A673 (cell line): ENCODE measurements at regions not wholly inside any gene's neighbourhood (a gene's known extent, or its start where the extent isn't known, plus 50 kb on each side); places are given as distances from the start of the nearest gene placed in this dataset.

ENCODE experiments used
- BruUV-seq: library from RNA; stranded (reverse); fragments of 400-500 nt; replicated peaks from 2 replicates; lab custom pipeline; 2021; lab: Mats Ljungman, UMichigan
- CTCF ChIA-PET: fragments of 300-600 bp; sonication (Branson Sonifier 250); formaldehyde crosslinking; loops from one replicate; lab custom pipeline; 2022; ENCODE audit warnings: antibody characterized with exemption; lab: Charles Lee
- POLR2A ChIA-PET: fragments of 300-600 bp; sonication (Branson Sonifier 250); formaldehyde crosslinking; loops from one replicate; lab custom pipeline; 2022; ENCODE audit warnings: antibody characterized with exemption; ENCODE audit not compliant: low non-redundant PET; lab: Charles Lee
- DNase-seq: peaks from one replicate; pipeline ENCODE4 v3.0.0-alpha.2; 2015; ENCODE audit warnings: low spot score
- H3K27ac ChIP-seq: fragments of 200-600 bp; sonication (generic); 2 replicates; pipeline ENCODE4 v1.5.1; 2016; ENCODE audit warnings: mixed run types, low read depth, mild to moderate bottlenecking, mixed read lengths, antibody characterized with exemption, low read length; ENCODE audit not compliant: poor library complexity, severe bottlenecking
- H3K27me3 ChIP-seq: fragments of 200-600 bp; sonication (generic); replicated peaks from 2 replicates; pipeline ENCODE4 v1.6.1; 2017; ENCODE audit warnings: mixed run types, low read depth, mild to moderate bottlenecking, mixed read lengths, antibody characterized with exemption, low read length; ENCODE audit not compliant: insufficient read depth, poor library complexity
- H3K36me3 ChIP-seq: fragments of 200-600 bp; sonication (generic); 2 replicates; pipeline ENCODE4 v1.6.1; 2016; ENCODE audit warnings: mixed run types, mild to moderate bottlenecking, mixed read lengths, antibody characterized with exemption, low read length; ENCODE audit not compliant: insufficient read depth, poor library complexity, severe bottlenecking
- H3K4me1 ChIP-seq: fragments of 200-600 bp; sonication (generic); 2 replicates; pipeline ENCODE4 v1.6.1; 2017; ENCODE audit warnings: mixed run types, mild to moderate bottlenecking, mixed read lengths, antibody characterized with exemption, low read length; ENCODE audit not compliant: insufficient read depth, poor library complexity, severe bottlenecking
- H3K4me3 ChIP-seq: fragments of 200-600 bp; sonication (generic); 2 replicates; pipeline ENCODE4 v1.5.1; 2016; ENCODE audit warnings: low read depth, mixed run types, mild to moderate bottlenecking, mixed read lengths, low read length; ENCODE audit not compliant: poor library complexity, severe bottlenecking
- H3K9me3 ChIP-seq: fragments of 200-600 bp; sonication (generic); 2 replicates; pipeline ENCODE4 v1.6.1; 2016; ENCODE audit warnings: mixed run types, low read depth, mild to moderate bottlenecking, mixed read lengths, antibody characterized with exemption, low read length; ENCODE audit not compliant: poor library complexity, severe bottlenecking
- CTCF ChIP-seq: fragments of 300-800, 200-600 bp; sonication (generic); conservative IDR thresholded peaks from 2 replicates; pipeline ENCODE4 v1.5.1; 2017; ENCODE audit warnings: low read depth, mild to moderate bottlenecking, antibody characterized with exemption, low read length, moderate library complexity, mixed read lengths
- EZH2 ChIP-seq: fragments of 200-600 bp; sonication (generic); IDR thresholded peaks from 2 replicates; pipeline ENCODE4 v1.6.1; 2017; ENCODE audit warnings: borderline replicate concordance, low read depth, mild to moderate bottlenecking, mixed read lengths, antibody characterized with exemption, low read length; ENCODE audit not compliant: poor library complexity, severe bottlenecking
- intact Hi-C: fragments of 100-400 bp; cut with micrococcal nuclease; formaldehyde crosslinking; loops from one replicate; pipeline ENCODE4 v1.10.0; 2022; ENCODE audit not compliant: unreplicated experiment

- no peak for DNase-seq
- H3K9me3 ChIP-seq = no peaks in the 10 kb centered on the region
- CTCF ChIA-PET = no interaction called here
- H3K4me3 ChIP-seq = no peak overlapping the region
- H3K27ac ChIP-seq = no peak overlapping the region
- no peaks in the 10 kb centered on the region for H3K36me3 ChIP-seq
- intact Hi-C loops = no loop called here
- peaks cover 31% of the 10 kb centered on the region for H3K27me3 ChIP-seq
- no peaks in the 10 kb centered on the region for H3K4me1 ChIP-seq
- TF ChIP-seq CTCF = no peak
- no peak for TF ChIP-seq EZH2
- no TSS peak for BruUV-seq
- POLR2A ChIA-PET = no interaction called here
These were observed 203.2 kb downstream of the SETD4 start for GRCh38 chr21:35857095-35857494.

DNA sequence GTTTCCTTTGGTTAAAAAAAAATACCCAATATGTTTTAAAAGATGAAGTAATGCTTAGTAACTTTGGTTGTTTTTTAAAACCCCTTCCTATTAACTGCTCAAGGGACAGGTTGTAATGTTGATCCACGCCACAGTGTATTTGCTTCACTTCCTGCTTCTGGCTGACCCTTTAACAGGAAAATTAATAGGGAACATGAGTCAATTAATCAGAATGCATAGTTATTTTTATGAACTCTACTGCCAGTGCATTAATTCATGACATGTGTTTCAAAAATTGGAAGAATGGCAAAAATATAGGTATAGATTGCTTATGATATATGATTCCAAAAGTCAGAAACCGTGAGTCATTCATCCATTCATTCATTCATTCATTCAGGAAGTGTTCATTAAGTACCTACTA lies 204.8 kb downstream of the SETD4 start:
- no peak overlapping the region for H3K4me3 ChIP-seq
- no peaks in the 10 kb centered on the region for H3K4me1 ChIP-seq
- no peaks in the 10 kb centered on the region for H3K9me3 ChIP-seq
- H3K27me3 ChIP-seq = peaks cover 30% of the 10 kb centered on the region
- no TSS peak for BruUV-seq
- H3K36me3 ChIP-seq = no peaks in the 10 kb centered on the region
- intact Hi-C loops = no loop called here
- no peak for TF ChIP-seq EZH2
- TF ChIP-seq CTCF = no peak
- ChIA-PET POLR2A (no interaction called here), CTCF (no interaction called here)
- no peak overlapping the region for H3K27ac ChIP-seq
- no peak for DNase-seq

- Histone ChIP-seq H3K27ac (no peak overlapping the region), H3K4me1 (no peaks in the 10 kb centered on the region), H3K27me3 (peaks cover 42% of the 10 kb centered on the region), H3K36me3 (no peaks in the 10 kb centered on the region), H3K4me3 (no peak overlapping the region), H3K9me3 (no peaks in the 10 kb centered on the region)
- POLR2A ChIA-PET = no interaction called here
- no peak for DNase-seq
- no TSS peak for BruUV-seq
- intact Hi-C loops = no loop called here
- TF ChIP-seq EZH2 (no peak), CTCF (no peak)
- CTCF ChIA-PET = interaction anchor here (0.7 kb wide), 1 partner anchor 14 kb away, joined by 5 read pairs; no protein-coding TSS in a partner anchor
These were observed 206.0 kb downstream of the SETD4 start for GRCh38 chr21:35854281-35854680.
